ENCODE measurements at regions not wholly inside any gene's neighbourhood (a gene's known extent, or its start where the extent isn't known, plus 50 kb on each side); places are given as distances from the start of the nearest gene placed in this dataset.
"Not testable (repeated sequence)": the region's sequence is repeated elsewhere in the genome, so short reads cannot be mapped to it uniquely, and the experiment has no call there.

DNA sequence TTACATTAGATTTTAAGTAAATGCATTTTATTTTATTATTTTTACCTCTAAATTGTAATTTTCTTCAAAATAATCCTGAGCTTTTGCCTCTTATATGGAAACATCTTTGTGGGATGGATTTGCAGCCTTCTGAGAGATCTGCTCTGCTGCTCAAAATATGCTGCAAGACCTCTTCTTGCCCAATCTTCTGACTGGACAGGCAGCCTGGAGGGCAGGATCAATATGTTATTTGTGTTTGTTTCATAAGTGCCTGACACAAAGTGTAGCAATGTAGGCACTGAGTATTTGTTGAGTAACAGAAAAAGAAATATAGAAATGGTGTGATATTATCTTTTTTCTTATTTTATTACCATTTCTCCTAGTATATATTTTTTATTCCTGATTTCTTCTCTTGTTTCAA is 1106.9 kb downstream of the TMTC2 start:
- DNase-seq, result no peak

DNA sequence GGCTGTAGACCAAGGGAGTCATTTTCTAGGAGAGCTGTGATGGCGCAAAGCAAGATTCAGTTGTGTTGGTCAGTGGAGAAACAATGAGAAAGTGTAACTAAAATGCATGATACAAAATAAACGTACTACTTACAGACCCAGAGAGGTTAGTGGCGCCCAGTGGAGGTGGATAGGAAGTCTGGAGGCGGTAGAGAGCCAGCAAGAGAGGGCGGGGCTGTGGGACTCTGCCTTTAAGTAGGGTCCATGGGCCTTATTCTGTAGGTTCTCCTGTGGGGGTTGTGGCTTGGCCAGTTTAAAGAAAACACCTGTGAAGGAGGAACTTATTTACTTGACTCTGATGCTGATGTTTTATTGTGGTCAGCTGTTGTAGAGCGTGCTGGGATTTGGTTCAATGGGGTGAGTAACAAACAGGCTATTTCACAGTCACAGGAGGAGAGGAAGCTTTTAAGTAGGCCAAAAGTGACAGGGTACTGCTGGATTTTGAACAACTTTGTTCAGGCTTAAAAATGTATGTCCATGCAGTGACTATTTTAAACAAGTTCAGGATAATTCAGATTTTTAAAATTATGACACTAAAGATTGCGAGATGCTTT is 1097.7 kb downstream of the TMTC2 start:
- no peak for DNase-seq

DNA sequence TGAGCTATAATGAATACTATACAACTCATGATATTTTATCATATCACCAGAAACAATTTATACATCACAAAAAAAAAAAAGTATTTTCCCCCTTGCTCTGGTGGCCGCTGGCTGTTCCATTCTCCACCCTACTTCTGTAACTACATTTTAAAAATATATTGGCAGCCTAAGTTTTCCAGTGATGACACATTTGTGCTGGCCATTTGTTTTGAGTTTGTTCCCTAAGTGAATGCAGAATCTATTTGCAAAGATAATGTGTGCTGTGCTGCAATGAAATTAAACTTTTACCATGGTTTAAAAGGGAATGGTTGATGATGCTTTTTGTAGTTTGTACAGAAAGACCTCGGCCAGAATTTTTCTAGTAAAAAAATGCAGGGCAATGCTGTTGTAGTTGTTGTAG is 1092.8 kb downstream of the TMTC2 start:
- DNase-seq, result no peak

DNA sequence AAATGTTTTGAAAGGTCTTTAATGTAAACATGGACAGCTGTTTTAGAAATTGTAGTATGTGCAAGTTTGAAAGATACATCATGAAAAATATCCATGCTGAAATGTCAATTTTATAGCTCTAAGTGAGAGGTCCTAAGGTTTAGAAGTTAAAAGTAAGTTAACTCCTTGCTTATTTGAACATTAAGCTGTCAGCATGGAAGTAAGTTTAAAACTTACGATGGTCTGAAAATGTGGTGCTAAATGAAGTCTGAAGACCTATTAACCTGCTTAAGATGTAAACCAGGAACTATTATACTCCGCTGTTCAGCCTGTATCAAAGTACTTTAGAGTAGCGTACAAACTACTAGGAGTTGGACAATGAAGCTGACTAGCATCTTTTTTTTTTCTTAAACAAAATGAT is 1082.4 kb downstream of the TMTC2 start:
- no peak for DNase-seq

DNA sequence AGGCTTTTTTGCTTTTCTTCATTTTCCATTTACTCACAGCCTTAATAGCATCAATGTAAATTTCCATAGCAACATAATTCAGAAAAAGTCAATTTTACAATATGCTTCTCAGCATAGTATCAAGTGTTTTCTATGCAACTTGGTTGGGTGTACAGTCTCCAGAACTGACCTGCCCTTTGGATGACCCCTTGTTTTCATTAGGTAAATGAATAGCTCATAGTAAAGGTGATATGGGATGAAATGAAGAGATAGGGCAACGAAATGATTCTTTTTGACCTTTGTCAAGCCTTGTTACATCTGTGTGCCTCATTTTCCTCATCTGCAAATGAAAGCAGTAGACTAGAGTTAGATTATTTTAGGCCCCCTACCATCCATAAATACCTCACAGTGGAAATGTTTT is 1081.0 kb downstream of the TMTC2 start:
- no peak for DNase-seq

DNA sequence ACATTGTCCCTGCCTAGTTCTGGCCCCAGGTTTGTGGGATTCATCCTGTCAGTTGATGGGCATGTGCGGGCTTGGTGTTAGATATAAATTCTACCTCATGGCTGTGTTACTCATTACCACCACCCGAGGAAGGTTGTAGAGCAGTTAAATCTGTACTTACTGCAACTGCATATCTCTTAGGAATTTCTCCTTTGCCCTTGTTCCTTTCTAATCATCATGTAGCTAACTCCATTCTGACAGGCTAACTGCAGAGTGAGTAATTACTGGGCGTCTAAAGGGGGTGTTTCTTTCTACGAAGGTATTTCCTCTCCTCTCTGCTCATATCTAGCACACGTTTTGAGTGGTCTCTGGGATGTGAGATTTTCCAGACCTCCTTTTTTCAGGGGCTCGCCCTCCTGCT is 1076.7 kb downstream of the TMTC2 start:
- no peak for DNase-seq

DNA sequence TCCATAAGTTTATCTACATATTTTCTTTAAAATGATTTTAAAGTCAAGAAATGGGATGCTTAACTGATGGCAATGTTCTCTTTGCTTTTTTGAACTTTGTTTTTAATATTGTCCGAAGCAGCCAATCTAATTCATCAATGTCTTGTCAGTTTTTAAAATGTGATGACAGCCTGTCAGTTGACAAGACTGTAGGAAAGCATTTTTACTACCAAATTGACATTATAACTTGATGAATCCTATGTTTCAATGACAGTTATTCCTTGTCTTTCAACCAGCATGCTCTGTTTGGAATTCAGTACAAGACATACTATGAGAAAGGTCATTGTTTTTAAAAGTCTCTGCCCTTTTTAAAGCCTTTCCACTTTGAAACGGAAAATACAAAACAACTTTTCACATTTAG is 1073.2 kb downstream of the TMTC2 start:
- DNase-seq, result no peak

DNA sequence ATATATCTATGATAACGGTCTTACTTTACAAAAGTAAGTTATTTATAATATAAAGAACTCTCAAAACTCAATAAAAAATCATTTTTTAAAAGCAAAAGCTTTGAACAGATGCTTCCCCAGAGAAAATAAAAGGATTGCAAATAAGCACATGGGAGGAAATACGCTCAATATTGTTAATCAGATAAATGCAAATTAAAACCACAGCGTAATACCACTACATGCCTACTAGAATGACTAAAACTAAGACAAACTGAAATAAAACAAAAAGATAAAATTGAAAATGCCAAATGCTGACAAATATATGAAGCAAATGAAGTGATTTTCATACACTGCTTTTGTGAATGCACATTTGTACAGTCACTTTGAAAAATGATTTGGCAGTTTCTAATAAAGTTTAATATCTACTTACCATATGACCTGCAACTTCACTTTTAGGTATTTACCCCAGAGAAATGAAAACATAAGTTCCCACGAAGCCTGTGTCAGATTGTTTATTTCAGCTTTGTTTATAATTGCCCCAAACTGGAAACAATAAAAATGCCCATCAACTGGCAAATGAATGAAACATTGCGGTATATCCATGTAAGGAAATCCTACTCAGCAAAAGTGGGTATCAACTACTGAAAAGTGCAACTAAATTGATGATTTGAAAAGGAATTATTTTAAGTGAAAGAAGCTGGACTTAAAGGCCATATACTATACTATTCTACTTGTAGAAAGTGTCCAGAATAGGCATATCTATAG is 1072.4 kb downstream of the TMTC2 start:
- DNase-seq, result no peak

DNA sequence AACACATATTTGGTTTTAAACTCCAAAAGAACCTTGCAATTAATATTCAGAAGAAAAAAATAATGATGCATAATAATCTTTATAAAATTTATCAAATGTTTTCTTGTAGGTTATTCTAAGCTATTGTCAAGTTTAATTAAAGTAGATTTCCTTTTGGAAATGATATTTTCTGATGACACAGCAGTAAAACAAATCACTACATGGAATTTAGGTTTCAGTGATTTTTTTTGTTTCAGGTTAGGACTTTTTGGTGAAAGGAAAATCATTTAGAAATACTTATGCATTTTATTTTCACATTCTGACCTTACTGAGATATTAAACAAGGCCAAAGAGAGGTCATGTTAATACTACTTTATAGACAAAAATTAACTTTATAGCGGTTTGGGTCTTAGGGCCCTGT is 1067.2 kb downstream of the TMTC2 start:
- DNase-seq, result no peak

DNA sequence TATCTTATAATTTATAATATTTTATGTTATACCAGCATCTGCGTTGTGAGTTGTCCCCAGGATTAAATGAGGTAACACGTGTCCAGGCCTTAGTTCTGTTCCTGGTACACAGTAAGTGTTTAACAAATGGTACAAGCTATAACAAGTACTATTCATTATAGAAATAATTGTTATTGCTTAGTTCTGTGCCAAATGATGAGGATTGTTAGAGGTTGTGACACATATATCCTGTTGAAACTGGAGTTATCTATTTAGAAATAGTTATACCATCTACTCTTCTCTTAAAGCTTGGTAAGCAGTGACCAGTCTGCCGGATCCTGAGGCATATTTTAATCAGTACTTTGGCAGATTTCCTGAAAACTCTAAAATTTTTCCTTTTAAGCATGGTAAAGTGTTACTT is 1066.5 kb downstream of the TMTC2 start:
- DNase-seq, result no peak

DNA sequence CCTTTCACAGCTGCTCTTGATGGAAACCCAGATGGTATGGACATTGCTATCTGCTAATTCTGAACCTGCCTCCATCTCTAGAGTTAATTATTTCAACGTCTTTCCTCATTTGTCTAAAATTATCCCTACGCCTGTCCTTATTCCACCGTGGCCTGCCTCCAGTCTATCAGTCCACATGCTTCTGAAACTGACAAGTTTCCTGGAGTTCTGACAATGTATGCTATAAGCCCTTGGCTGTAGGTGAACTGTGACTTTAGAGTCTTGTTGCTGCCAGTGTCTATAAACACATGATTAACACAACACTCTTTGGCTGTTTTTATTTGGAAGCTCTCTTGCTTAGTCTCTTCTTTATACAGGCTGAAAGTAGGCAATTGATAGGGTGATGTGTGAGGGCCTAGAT is 1052.9 kb downstream of the TMTC2 start:
- DNase-seq, result no peak

DNA sequence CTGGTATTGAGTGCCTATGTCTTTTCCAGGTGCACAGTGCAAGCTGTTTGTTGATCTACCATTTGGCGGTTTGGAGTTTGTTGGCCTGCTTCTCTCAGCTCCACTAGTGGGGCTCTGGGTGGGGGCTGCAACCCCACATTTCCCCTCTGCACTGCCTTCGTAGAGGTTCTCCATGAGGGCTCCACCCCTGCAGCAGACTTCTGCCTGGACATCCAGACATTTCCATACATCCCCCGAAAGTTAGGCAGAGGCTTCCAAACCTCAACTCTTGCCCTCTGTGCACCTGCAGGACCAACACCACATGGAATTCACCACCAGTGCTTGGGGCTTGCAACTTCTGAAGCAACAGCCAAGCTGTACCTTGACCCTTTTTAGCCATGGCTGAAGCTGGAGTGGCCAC is 1024.1 kb downstream of the TMTC2 start:
- no peak for DNase-seq

DNA sequence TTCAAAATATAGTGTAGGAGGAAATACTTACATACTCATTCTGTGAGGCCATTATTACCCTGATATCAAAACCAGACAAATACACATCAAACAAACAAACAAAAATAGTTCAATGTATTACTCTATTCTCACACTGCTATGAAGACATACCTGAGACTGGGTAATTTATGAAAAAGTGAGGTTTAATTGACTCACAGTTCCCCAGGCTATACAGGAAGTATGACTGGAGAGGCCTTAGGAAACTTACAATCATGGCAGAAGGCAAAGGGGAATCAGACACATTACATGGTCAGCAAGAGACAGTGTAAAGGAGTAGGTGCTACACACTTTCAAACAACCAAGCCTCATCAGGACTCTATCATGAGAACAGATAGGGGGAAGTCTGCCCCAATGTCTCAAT is 1023.2 kb downstream of the TMTC2 start:
- no peak for DNase-seq

DNA sequence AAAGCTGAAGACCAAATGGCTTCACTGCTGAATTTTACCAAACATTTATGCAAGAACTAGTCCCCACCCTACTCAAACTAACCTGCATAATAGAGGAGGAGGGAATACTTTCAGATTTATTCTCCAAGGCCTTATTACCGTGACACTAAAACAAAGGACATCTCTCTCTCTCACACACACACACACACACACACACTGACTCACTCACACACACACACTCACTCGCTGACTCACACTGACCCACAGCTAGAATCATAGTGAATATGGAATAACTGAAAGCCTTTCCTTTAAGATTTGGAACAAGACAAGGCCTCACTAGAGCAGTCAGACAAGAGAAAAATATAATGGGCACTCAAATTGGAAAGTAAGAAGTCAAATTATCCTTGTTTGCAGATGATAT is 1014.1 kb downstream of the TMTC2 start:
- no peak for DNase-seq

DNA sequence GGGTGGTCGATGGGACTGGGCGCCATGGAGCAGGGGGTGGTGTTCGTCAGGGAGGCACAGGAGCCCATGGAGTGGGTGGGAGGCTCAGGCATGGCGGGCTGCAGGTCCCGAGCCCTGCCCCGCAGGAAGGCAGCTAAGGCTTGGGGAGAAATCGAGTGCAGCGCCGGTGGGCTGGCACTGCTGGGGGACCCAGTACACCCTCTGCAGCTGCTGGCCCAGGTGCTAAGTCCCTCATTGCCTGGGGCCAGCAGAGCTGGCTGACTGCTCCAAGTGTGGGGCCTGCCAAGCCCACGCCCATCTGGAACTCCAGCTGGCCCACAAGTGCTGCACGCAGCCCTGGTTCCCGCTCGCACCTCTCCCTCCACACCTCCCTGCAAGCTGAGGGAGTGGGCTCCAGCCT is 1009.6 kb downstream of the TMTC2 start:
- DNase-seq, result not testable (repeated sequence)

DNA sequence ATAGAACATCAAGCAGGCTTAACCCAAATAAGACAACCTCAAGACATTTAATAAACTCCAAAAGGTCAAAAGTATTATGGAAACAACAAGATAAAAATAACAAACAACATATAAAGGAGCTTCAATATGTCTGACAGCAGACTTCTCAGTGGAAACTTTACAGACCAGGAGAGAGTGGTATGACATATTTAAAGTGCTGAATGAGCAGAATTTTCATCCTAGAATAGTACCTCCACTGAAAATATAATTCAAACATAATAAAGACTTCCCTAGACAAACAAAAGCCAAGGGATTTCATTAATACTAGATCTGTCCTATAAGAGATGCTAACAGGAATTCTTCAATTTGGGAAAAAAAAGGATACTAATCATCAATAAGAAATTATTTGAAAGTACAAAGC is 1005.0 kb downstream of the TMTC2 start:
- DNase-seq, result no peak

DNA sequence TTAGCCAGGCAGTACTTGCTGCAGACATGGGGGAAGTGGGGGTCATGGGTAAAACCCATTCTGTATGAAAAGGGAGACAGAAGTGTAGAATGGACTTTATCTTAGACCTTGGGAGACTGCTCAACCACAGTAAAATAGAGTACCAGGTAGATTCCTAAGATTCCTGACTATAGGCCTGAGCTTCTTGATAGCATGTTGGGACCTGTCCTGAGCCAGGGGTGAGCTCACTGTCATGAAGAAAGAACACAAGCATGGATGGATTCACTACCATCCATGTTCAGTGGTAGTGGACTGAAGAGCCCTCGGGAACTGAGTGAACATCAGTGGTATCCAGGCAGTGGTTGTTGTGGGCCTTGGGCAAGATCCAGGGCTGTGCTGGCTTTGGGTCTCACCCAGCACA is 1003.8 kb downstream of the TMTC2 start:
- no peak for DNase-seq

DNA sequence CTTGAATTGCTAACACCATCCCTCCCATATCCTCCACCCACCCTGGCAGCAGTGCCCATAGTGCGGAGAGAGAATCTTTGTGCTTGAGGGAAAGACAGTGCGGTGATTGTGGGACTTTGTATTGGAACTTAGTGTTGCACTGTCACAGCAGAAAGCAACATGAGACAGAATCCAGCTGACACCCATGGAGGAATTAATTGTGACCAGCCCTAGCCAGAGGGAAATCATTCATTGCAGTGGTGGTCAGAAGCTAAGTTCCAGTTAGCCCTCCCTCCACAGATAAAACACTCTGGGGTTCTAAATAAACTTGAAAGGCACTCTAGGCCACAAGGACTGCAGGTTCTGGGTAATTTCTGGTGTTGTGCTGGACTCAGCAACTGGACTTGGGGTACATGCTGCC is 1002.6 kb downstream of the TMTC2 start:
- DNase-seq, result no peak

DNA sequence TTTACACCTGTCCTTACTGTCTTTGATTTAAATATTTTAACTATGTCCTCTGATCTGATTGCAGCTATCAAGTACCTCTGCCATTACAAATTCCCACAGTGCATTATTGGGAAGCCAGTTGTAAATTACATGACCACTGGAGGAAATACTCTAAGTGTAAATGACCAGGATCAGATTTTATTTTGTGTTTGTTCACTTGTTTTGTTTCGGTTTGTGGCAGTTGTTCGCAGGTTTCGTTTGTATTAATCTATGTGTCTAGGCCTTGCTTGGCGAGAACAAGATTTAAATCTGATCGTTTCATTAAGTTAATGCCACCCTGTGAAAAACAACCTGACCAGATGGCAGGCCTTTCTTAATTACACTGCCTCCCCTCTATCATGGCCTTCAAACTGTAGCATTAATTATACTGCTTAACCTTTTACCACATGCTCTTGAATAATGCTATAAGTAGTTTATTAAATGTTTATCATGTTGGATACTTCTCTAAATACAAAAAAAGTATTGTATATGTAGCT is 990.1 kb downstream of the TMTC2 start:
- DNase-seq, result no peak

DNA sequence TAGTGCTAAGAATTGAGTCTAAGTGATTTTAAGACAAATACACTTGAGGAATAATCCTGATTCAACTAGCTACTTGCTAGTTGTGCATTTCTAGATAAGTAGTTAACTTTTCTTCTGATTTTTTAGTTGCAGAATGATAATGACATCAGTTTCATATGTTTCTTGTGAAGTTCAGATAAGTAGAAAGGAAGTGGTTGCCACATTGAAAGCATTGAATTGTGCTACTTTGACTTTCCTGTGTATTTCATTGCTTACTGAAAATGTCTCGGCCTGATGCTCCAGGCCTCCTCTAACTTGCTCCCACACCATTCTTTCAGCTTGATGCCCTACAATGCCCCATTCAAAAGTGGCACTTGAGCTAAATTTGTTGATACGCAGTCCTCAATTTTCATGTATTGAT is 980.0 kb downstream of the TMTC2 start:
- DNase-seq, result no peak

DNA sequence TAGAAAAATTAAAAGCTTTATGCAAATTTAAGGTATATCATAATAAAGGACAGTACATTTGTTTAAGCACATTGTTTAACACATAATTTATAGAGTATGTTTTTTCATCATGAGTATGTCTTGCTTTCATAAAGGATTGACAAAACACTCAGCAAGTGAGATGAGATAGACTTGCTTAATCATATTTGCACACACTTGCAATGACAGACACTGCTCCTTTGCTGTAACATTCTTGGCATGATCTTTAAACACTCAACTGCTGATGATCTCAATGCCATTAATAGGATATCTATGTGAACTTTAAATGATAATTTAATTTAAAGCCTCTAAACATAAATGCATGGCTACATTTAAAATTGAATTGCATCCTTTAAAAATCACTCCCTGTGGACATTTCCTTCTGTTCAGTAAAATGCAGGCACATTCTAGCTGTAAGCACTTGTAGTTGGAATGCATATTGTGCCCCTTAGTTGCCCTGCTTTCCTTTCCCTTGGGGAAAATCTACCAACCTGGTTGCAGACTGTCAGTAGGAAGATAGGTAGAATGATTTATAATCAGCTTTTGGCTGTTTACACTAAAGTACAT is 979.0 kb downstream of the TMTC2 start:
- DNase-seq, result no peak

DNA sequence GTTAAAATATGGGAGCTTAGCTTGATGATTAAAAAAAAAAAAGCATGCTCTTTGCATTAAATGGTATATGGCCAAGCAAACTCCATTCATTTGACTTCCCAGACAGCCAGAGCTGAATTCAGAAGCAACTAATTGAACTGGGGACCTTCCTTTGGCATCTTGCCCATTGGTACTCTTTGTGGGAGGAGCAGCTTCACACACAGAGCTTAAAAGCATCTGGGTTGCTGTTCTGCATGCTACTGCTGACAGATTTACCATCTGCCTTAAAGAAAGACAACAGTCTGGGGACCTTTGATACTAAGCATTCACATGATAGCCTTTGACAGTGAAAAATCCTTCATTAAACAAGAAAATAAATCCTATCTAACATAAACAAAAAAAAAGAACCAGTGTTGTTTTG is 977.9 kb downstream of the TMTC2 start:
- DNase-seq, result no peak

DNA sequence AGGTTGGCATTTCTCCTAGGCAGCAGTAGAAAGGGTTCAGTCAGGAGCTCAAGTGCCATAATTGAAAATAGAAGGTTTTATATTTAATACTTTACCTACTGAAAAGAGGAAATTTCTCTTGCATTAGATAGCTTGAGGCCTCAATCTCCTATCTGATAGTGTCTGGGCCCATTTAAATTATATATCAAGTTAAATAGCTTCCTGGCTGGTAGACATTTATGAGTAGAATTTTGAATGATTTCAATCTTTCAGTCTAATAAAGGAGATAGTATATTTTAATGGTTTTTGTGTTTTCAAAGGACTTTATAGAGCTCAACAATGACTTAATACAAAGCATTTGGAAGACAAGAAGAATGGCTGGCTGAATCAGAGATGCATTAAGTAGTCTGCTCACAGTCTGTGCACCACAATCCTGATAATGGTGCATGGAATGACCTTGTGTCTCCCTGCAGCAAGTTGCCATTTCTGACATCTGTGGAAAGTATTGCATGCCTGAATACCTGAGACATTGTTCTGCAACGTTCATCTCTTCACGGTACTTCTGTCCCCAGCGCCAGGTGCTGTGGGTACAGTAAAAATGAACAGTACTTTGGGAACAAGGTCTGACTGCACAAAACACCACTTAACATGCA is 974.1 kb downstream of the TMTC2 start:
- no peak for DNase-seq

DNA sequence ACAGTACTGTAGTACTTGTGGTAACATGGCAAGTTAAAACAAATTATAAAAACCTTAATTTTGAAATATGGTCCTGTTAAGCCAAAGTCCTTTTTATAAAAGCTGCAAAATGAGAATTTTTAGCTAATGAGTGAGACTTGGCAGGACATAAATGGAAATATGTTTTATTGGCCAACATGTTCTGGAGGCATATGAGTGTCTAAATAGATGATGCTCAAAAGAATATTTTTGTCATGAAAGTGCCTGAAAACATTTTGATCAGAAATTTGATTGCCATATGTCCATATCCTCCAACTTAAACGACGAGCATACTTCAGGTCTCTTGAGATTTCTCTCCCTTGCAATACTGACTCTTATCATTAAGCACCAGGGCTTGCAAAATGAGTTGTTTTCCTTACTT is 972.6 kb downstream of the TMTC2 start:
- DNase-seq, result no peak

Measured in activated CD4-positive, alpha-beta T cell treated with anti-CD3 and anti-CD28 coated beads for 4 hours (primary cell).